Left ventricle myocardium inferior (tissue), 1 donor: ENCODE measurements at regions not wholly inside any gene's neighbourhood (a gene's known extent, or its start where the extent isn't known, plus 50 kb on each side); places are given as distances from the start of the nearest gene placed in this dataset.
A peak's percentile ranks its signal among the peaks of the same experiment; 100 is the strongest.
"Not testable (repeated sequence)": the region's sequence is repeated elsewhere in the genome, so short reads cannot be mapped to it uniquely, and the experiment has no call there.

Source experiments
- DNase-seq: peaks from one replicate; pipeline ENCODE4 v3.0.0-alpha.2; 2020
- H3K27ac ChIP-seq: fragments of 200-600 bp; replicated peaks from 2 replicates; pipeline ENCODE4 v1.8.0; 2021
- H3K27me3 ChIP-seq: fragments of 200-600 bp; 2 replicates; pipeline ENCODE4 v1.8.0; 2021; ENCODE audit warnings: low read depth
- H3K36me3 ChIP-seq: fragments of 200-600 bp; 2 replicates; pipeline ENCODE4 v1.8.0; 2021
- H3K4me1 ChIP-seq: fragments of 200-600 bp; 2 replicates; pipeline ENCODE4 v1.8.0; 2021
- H3K4me3 ChIP-seq: fragments of 200-600 bp; 2 replicates; pipeline ENCODE4 v1.8.0; 2021; ENCODE audit warnings: mild to moderate bottlenecking, moderate library complexity
- H3K9me3 ChIP-seq: fragments of 200-600 bp; replicated peaks from 2 replicates; pipeline ENCODE4 v1.8.0; 2021
- intact Hi-C: fragments of 100-400 bp; cut with micrococcal nuclease; formaldehyde crosslinking; loops from one replicate; pipeline ENCODE4 v1.11.0; 2022
- TF ChIP-seq, protein P1 (sequence below): fragments of 200-600 bp; IDR thresholded peaks from 2 replicates; pipeline ENCODE4 v1.8.0; 2021; ENCODE audit warnings: antibody characterized with exemption, mild to moderate bottlenecking, borderline replicate concordance
- donor health status: DM: no; HTN: yes; CAD: no; lungs with severe emphysema.

- no peaks in the 10 kb centered on the region for H3K27me3 ChIP-seq
- H3K36me3 ChIP-seq = no peaks in the 10 kb centered on the region
- H3K9me3 ChIP-seq = no peaks in the 10 kb centered on the region
- DNase-seq = no peak
- H3K4me1 ChIP-seq = no peaks in the 10 kb centered on the region
- intact Hi-C loops = no loop called here
- TF ChIP-seq, protein P1, sequence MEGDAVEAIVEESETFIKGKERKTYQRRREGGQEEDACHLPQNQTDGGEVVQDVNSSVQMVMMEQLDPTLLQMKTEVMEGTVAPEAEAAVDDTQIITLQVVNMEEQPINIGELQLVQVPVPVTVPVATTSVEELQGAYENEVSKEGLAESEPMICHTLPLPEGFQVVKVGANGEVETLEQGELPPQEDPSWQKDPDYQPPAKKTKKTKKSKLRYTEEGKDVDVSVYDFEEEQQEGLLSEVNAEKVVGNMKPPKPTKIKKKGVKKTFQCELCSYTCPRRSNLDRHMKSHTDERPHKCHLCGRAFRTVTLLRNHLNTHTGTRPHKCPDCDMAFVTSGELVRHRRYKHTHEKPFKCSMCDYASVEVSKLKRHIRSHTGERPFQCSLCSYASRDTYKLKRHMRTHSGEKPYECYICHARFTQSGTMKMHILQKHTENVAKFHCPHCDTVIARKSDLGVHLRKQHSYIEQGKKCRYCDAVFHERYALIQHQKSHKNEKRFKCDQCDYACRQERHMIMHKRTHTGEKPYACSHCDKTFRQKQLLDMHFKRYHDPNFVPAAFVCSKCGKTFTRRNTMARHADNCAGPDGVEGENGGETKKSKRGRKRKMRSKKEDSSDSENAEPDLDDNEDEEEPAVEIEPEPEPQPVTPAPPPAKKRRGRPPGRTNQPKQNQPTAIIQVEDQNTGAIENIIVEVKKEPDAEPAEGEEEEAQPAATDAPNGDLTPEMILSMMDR = no peak
- H3K4me3 ChIP-seq = no peak overlapping the region
- H3K27ac ChIP-seq = no peak overlapping the region
Observed at GRCh38 chr1:90295534-90295933, 300.6 kb downstream of the ZNF326 start.

DNA sequence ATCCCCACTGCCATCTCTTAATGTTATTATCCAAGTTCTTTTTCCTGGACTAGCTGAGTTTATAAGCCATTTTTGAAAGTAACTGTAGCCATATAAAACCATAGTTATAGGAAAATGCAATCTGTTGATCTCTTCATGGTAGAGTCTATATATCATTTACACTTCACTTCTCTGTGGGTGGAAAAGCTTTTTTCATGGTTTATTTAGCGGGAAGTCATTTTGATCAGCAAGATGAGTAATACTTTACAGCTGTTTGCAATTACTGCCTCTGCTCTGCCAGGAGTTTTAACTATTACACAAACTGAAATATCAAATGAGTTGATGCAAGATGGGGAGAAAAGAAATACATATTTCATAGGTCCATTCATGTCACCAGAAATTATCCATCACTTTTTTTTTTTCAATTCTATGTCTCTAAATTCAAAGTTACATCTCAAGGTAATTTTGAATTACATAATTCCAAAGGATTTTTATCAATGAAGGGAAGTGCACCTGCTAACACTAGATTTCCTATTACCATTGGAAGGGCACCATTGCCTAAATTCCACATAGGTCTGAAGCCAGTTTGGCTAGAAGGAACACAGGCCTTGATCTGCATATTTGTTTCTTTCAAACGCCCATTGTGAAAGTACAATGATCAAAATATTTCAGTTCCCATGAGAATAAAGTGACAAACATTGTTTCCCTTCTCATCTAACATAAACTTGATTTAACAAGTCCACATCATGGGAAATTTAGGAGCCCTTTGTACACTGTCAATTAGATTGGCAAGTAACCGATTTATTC is 296.7 kb downstream of the ZNF326 start:
- H3K27ac ChIP-seq = no peak overlapping the region
- H3K4me1 ChIP-seq = no peaks in the 10 kb centered on the region
- no peak for DNase-seq
- no peaks in the 10 kb centered on the region for H3K36me3 ChIP-seq
- no peaks in the 10 kb centered on the region for H3K9me3 ChIP-seq
- TF ChIP-seq, protein P1 = no peak
- H3K4me3 ChIP-seq = no peak overlapping the region
- no peaks in the 10 kb centered on the region for H3K27me3 ChIP-seq
- intact Hi-C loops = no loop called here

GRCh38 chr1:90282811-90283210 is 287.9 kb downstream of the ZNF326 start:
- Histone ChIP-seq H3K4me3 (no peak overlapping the region), H3K36me3 (no peaks in the 10 kb centered on the region), H3K27me3 (no peaks in the 10 kb centered on the region), H3K4me1 (no peaks in the 10 kb centered on the region), H3K9me3 (no peaks in the 10 kb centered on the region), H3K27ac (no peak overlapping the region)
- intact Hi-C loops = no loop called here
- DNase-seq = no peak
- TF ChIP-seq, protein P1 = no peak

- H3K4me1 ChIP-seq, H3K27me3 ChIP-seq, DNase-seq, intact Hi-C loops, H3K9me3 ChIP-seq, H3K36me3 ChIP-seq, H3K4me3 ChIP-seq, H3K27ac ChIP-seq: not testable (repeated sequence)
Observed at GRCh38 chr1:90281886-90282285, 287.0 kb downstream of the ZNF326 start.

DNA sequence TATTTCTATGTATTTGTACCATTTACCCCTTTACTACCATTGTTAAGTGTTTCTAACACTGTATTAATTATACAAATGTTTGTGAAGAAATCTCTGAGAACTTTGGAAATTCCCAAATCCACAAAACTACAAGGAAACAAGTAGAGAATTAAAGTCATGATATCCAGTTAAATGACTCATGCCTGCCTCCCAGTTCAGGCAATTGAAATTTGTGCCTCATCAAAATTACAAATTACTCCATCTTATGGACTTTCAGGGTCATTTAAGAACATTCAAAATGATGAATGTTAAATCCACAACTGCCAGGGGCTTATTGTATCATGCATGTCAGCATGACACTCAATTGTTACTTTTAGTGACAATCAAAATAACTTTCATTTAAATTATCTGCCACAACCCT is 282.4 kb downstream of the ZNF326 start:
- no peaks in the 10 kb centered on the region for H3K9me3 ChIP-seq
- DNase-seq = no peak
- peaks cover 14% of the 10 kb centered on the region for H3K4me1 ChIP-seq
- no peak overlapping the region for H3K4me3 ChIP-seq
- no peaks in the 10 kb centered on the region for H3K36me3 ChIP-seq
- H3K27me3 ChIP-seq = no peaks in the 10 kb centered on the region
- H3K27ac ChIP-seq = no peak overlapping the region
- TF ChIP-seq, protein P1 = no peak
- intact Hi-C loops = no loop called here

- H3K4me3 ChIP-seq = no peak overlapping the region
- peak overlapping the region; percentile 76 for H3K27ac ChIP-seq
- no peaks in the 10 kb centered on the region for H3K36me3 ChIP-seq
- H3K27me3 ChIP-seq = no peaks in the 10 kb centered on the region
- TF ChIP-seq, protein P1 = no peak
- no peaks in the 10 kb centered on the region for H3K9me3 ChIP-seq
- intact Hi-C loops = no loop called here
- no peak for DNase-seq
- peaks cover 14% of the 10 kb centered on the region for H3K4me1 ChIP-seq
Observed at GRCh38 chr1:90274376-90274775, 279.5 kb downstream of the ZNF326 start.
